ENCODE measurements at regions not wholly inside any gene's neighbourhood (a gene's known extent, or its start where the extent isn't known, plus 50 kb on each side); places are given as distances from the start of the nearest gene placed in this dataset.

GRCh38 chr14:66072190-66073084 lies 413.7 kb upstream of the CCDC196 start:
- no peak for TF ChIP-seq POLR2AphosphoS5 (IDR thresholded peaks at IDR 0.05; ENCODE audit: low read depth)
- TF ChIP-seq CTCF (conservative IDR thresholded peaks at IDR 0.05; ENCODE audit: low read depth in 2 of 2): no peak
- no peak for TF ChIP-seq EZH2 (IDR thresholded peaks at IDR 0.05; ENCODE audit: low read depth, unreplicated experiment)
- TF ChIP-seq EZH2phosphoT487 (IDR thresholded peaks at IDR 0.05; ENCODE audit: unreplicated experiment): no peak
- TF ChIP-seq CREB1 (CRISPR knock-in tag; IDR thresholded peaks at IDR 0.05; ENCODE audit: low read depth): no peak
